HepG2 (cell line): ENCODE measurements at regions not wholly inside any gene's neighbourhood (a gene's known extent, or its start where the extent isn't known, plus 50 kb on each side); places are given as distances from the start of the nearest gene placed in this dataset.

Experiments used
- ATAC-seq: fragments of 200-7000 bp; cut with Tn5 transposase; 3 replicates; pipeline ENCODE4 v1.9.1; 2020; ENCODE audit warnings: mild to moderate bottlenecking, moderate library complexity
- BruUV-seq: library from RNA; stranded (reverse); fragments of 400-500 nt; replicated peaks from 2 replicates; lab custom pipeline; 2021; lab: Mats Ljungman, UMichigan
- CTCF ChIA-PET: fragments of 300-600 bp; formaldehyde crosslinking; extraction: SDS; loops from one replicate; lab custom pipeline; 2021; ENCODE audit warnings: low total read pairs, inconsistent platforms, low intra/inter-chr PET ratio; lab: Yijun Ruan, JAX
- POLR2A ChIA-PET: fragments of 350-600 bp; sonication (Branson Sonifier 250); formaldehyde crosslinking; loops from one replicate; lab custom pipeline; 2020; ENCODE audit warnings: antibody characterized with exemption, inconsistent platforms; lab: Yijun Ruan, JAX
- DNase-seq: peaks from one replicate; pipeline ENCODE4 v3.0.0-alpha.2; 2015; ENCODE audit warnings: low spot score
- FAIRE-seq: peaks from 3 replicates; lab custom pipeline; 2011; peaks lifted over from hg19 to GRCh38; lab: Jason Lieb, UNC
- H2AFZ ChIP-seq: one replicate; pipeline ENCODE4 v1.6.1; 2011; ENCODE audit warnings: low read length, inconsistent platforms
- H3K27ac ChIP-seq: fragments of 300-600 bp; 3 replicates; pipeline ENCODE4 v1.8.0; 2011; ENCODE audit warnings: mixed run types, mild to moderate bottlenecking, mixed read lengths, low read length, inconsistent platforms; ENCODE audit not compliant: insufficient read depth; ENCODE audit errors: extremely low read length
- H3K27me3 ChIP-seq, 2 experiments: fragments of 200-600 bp in 1 of 2; 2 replicates in 1 of 2; 3 replicates in 1 of 2; pipeline versions ENCODE4 v1.6.0 to v1.8.0; 2011; ENCODE audit warnings: low read length in 2 of 2, mild to moderate bottlenecking in 2 of 2, moderate library complexity in 2 of 2, inconsistent platforms in 1 of 2; ENCODE audit not compliant: insufficient read depth in 2 of 2, control insufficient read depth in 1 of 2
- H3K36me3 ChIP-seq, 2 experiments: fragments of 200-600 bp in 1 of 2; replicated peaks in 1 of 2; 2 replicates in 1 of 2; 3 replicates in 1 of 2; pipeline versions ENCODE4 v1.5.1 to v1.8.0; 2011; ENCODE audit warnings: low read length in 2 of 2, inconsistent platforms in 1 of 2; ENCODE audit not compliant: insufficient read depth in 2 of 2, control insufficient read depth in 1 of 2
- H3K4me1 ChIP-seq: 2 replicates; pipeline ENCODE4 v1.5.1; 2012; ENCODE audit warnings: low read length, inconsistent platforms; ENCODE audit not compliant: insufficient read depth
- H3K4me2 ChIP-seq: 2 replicates; pipeline ENCODE4 v1.6.0; 2011; ENCODE audit warnings: low read depth, low read length, inconsistent platforms
- H3K4me3 ChIP-seq, 3 experiments: fragments of 200-600 bp in 1 of 3; sonication (generic), shearing (Covaris generic) in 1 of 3; replicated peaks in 1 of 3; 2 replicates each; pipeline ENCODE4 v1.5.1; 2011 to 2016; ENCODE audit warnings: low read length in 3 of 3, inconsistent platforms in 2 of 3, low read depth in 2 of 3, mild to moderate bottlenecking in 2 of 3, control low read depth in 1 of 3, mixed read lengths in 1 of 3; ENCODE audit not compliant: insufficient read depth in 1 of 3
- H3K79me2 ChIP-seq: one replicate; pipeline ENCODE4 v1.6.1; 2011; ENCODE audit warnings: low read length, inconsistent platforms; ENCODE audit not compliant: insufficient read depth
- H3K9ac ChIP-seq: 2 replicates; pipeline ENCODE4 v1.6.0; 2011; ENCODE audit warnings: mild to moderate bottlenecking, low read depth, low read length, inconsistent platforms; ENCODE audit not compliant: insufficient read depth
- H3K9me3 ChIP-seq: 2 replicates; pipeline ENCODE4 v1.5.1; 2012; ENCODE audit warnings: mild to moderate bottlenecking, low read length
- H4K20me1 ChIP-seq: 2 replicates; pipeline ENCODE4 v1.6.0; 2011; ENCODE audit warnings: inconsistent platforms, mild to moderate bottlenecking, low read length, moderate library complexity; ENCODE audit not compliant: insufficient read depth
- ELF4 ChIP-seq: sonication (generic); formaldehyde crosslinking; IDR thresholded peaks from 2 replicates; pipeline ENCODE4 v1.5.0; 2020; ENCODE audit warnings: missing genetic modification reagents, mild to moderate bottlenecking, moderate library complexity, borderline replicate concordance
- HDAC2 ChIP-seq: sonication (generic); formaldehyde crosslinking; IDR thresholded peaks from 2 replicates; pipeline ENCODE4 v1.4.0; 2020; ENCODE audit warnings: missing genetic modification reagents
- SMARCC2 ChIP-seq: fragments of 450-650 bp; IDR thresholded peaks from 2 replicates; pipeline ENCODE4 v1.6.1; 2017; ENCODE audit warnings: antibody characterized with exemption, mild to moderate bottlenecking
- TARDBP ChIP-seq: sonication (generic); formaldehyde crosslinking; IDR thresholded peaks from 2 replicates; pipeline ENCODE4 v1.8.0; 2022; ENCODE audit warnings: mild to moderate bottlenecking, missing genetic modification reagents
- TGIF2 ChIP-seq: IDR thresholded peaks from 2 replicates; pipeline ENCODE4 v1.6.1; 2016; ENCODE audit warnings: control low read depth, missing compliant biosample characterization
- ZBTB20 ChIP-seq: sonication (generic); formaldehyde crosslinking; IDR thresholded peaks from 2 replicates; pipeline ENCODE4 v1.8.1; 2023; ENCODE audit warnings: missing genetic modification reagents, low read depth, mild to moderate bottlenecking, borderline replicate concordance
- ZNF607 ChIP-seq: sonication (generic); formaldehyde crosslinking; IDR thresholded peaks from 2 replicates; pipeline ENCODE4 v1.5.1; 2020; ENCODE audit warnings: missing genetic modification reagents, mild to moderate bottlenecking, borderline replicate concordance
- WGBS: methylation state at CpG from one replicate; pipeline ENCODE4 v1.1.6; 2017; ENCODE audit warnings: low lambda C conversion rate; 5-methylcytosine and 5-hydroxymethylcytosine counted together
- in situ Hi-C: cut with HindIII; loops from 2 replicates; pipeline ENCODE4 v1.10.0; 2017; ENCODE audit warnings: low pct_unique_long_range_greater_than_20kb; ENCODE audit not compliant: extremely low pct_ligation_motif_present
- intact Hi-C: fragments of 100-400 bp; cut with micrococcal nuclease; formaldehyde crosslinking; loops from one replicate; pipeline ENCODE4 v1.10.0; 2022; ENCODE audit not compliant: unreplicated experiment
- TF ChIP-seq, protein P1 (sequence below): sonication (generic); formaldehyde crosslinking; conservative IDR thresholded peaks from 2 replicates; pipeline ENCODE4 v1.8.0; 2022; ENCODE audit warnings: low read depth, missing genetic modification reagents

DNA sequence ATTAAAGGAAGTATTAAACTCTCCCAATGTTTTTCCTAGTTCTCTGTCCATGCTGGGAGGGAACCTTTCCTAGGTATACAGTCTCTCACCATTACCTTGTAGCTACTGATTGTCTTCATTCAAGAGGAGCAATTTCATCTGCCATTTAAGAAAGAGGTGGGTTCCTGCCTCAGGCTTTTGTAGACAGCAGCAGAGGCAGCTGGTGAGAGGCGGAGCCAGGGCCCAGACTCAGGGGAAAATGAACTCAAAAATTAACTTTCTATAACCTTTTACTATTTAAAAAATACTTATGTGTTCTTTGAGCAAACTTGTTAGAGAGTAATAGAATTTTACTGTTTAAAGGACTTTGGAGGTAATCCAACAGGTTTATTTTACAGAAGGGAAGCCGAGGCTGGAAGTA is 133.0 kb downstream of the SNX19 start:
- Histone ChIP-seq H3K4me1 (no peaks in the 10 kb centered on the region), H3K9ac (no peak overlapping the region), H3K4me3 (no peak overlapping the region), H3K79me2 (no peaks in the 10 kb centered on the region), H4K20me1 (no peaks in the 10 kb centered on the region), H3K27ac (no peak overlapping the region), H3K4me2 (no peak overlapping the region), H3K9me3 (no peaks in the 10 kb centered on the region), H3K36me3 (no peaks in the 10 kb centered on the region), H2AFZ (no peak overlapping the region), H3K27me3 (no peaks in the 10 kb centered on the region; a peak in 1 of 5 replicates)
- CTCF ChIA-PET: no interaction called here
- TF ChIP-seq, protein P1, sequence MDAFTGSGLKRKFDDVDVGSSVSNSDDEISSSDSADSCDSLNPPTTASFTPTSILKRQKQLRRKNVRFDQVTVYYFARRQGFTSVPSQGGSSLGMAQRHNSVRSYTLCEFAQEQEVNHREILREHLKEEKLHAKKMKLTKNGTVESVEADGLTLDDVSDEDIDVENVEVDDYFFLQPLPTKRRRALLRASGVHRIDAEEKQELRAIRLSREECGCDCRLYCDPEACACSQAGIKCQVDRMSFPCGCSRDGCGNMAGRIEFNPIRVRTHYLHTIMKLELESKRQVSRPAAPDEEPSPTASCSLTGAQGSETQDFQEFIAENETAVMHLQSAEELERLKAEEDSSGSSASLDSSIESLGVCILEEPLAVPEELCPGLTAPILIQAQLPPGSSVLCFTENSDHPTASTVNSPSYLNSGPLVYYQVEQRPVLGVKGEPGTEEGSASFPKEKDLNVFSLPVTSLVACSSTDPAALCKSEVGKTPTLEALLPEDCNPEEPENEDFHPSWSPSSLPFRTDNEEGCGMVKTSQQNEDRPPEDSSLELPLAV (CRISPR knock-in tag): no peak
- TF ChIP-seq ZBTB20 (CRISPR knock-in tag) (no peak), SMARCC2 (no peak), TARDBP (CRISPR knock-in tag) (no peak), HDAC2 (CRISPR knock-in tag) (no peak), ELF4 (CRISPR knock-in tag) (no peak), ZNF607 (CRISPR knock-in tag) (no peak), TGIF2 (CRISPR knock-in tag) (no peak)
- no peak for ATAC-seq
- no peak for DNase-seq
- POLR2A ChIA-PET: no interaction called here
- WGBS: 10% methylated on average over 2 of the region's 2 CpGs
- in situ Hi-C loops (no loop called here), intact Hi-C loops (no loop called here)
- no TSS peak for BruUV-seq
- FAIRE-seq: no peak
